Heart left ventricle (tissue), 13 donors: ENCODE measurements at regions not wholly inside any gene's neighbourhood (a gene's known extent, or its start where the extent isn't known, plus 50 kb on each side); places are given as distances from the start of the nearest gene placed in this dataset.

Experiments
- POLR2A ChIP-seq, 2 donors: fragments of 450-650 bp; IDR thresholded peaks; one replicate each; pipeline ENCODE4 v1.6.1; 2017; ENCODE audit warnings: antibody characterized with exemption in 2 of 2, mild to moderate bottlenecking in 2 of 2, moderate library complexity in 2 of 2
- TF ChIP-seq, protein P1 (sequence below), 12 donors: fragments of 200-600 bp; sonication (generic) in 4 of 12; IDR thresholded peaks; one replicate each; pipeline versions ENCODE4 v1.5.0 to v1.8.0; 2018 to 2022; ENCODE audit warnings: antibody characterized with exemption in 12 of 12, mild to moderate bottlenecking in 5 of 12
- donor health status: ischemic (EF 13 %, LVEDD 7.1; RV severe dilation, severe dysfunction).
- donor health status: DM: no; HTN: yes; CAD: no.
- donor health status: DM: no; HTN: no; CAD: no.
- donor health status: ischemic (EF 25% LVEDD 6.9; RV normal size, moderate dysfunction).
- donor health status: ischemic (EF 25% LVEDD 5.7; RV mildly dilated, moderate dysfunction).
- donor health status: ischemic (EF 35%, LVEDD 5.7; RV mildly dilated, moderate dysfunction).
- donor health status: nonischemic (EF 11% LVEDD 7.7; RV severe dilation, severe dysfunction).
- donor health status: DM: yes; HTN: yes; CAD: no.
- donor health status: PGD.
- donor health status: ischemic (EF 29% LVEDD 5.4; RV normal size, mild dysfunction).
- donor health status: nonischemic (EF 23%, LVEDD 6.1; RV moderate dilation, normal function).

DNA sequence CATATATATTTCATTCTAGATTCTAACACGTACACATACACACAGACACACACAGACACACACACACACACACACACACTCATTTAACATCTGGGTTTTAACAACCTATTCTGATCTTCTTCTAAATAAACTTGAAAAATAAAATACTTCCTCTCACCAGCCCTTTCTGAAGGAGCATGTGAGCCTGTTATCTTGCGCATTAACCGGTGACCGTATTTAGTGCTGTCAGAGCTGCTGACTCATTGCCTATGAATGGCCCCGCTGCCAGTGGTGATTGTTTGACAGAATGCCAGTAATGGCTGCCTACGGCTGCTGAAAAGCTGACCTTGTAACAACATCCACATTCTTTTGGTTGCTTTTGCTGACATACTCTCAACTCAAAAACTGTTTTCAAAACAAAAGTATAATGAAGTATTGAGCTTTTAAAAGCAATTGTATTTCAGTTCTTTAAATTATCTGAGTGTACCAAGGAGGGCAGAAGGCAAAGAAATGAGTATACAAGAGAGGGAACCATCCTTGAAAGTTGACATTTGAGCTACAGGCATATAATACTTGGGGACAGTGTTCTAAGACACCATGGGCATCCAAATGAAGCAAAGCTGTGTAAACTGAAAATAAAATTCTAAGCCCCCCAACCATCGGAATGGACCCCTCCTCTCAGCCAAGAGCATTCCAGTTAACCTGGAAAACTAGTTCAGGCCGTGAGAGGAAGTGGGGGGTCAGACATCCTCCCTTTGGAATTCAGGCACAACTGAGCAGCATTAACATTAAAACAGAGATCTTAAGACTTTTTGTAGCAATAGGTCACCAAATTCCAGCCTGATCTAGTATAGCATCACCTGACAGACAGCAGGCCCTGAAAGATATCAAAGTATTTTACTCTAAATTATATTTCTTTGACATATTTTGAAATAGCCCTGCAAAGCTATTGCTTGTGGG is 50.2 kb upstream of the DTNA start:
- TF ChIP-seq, protein P1, sequence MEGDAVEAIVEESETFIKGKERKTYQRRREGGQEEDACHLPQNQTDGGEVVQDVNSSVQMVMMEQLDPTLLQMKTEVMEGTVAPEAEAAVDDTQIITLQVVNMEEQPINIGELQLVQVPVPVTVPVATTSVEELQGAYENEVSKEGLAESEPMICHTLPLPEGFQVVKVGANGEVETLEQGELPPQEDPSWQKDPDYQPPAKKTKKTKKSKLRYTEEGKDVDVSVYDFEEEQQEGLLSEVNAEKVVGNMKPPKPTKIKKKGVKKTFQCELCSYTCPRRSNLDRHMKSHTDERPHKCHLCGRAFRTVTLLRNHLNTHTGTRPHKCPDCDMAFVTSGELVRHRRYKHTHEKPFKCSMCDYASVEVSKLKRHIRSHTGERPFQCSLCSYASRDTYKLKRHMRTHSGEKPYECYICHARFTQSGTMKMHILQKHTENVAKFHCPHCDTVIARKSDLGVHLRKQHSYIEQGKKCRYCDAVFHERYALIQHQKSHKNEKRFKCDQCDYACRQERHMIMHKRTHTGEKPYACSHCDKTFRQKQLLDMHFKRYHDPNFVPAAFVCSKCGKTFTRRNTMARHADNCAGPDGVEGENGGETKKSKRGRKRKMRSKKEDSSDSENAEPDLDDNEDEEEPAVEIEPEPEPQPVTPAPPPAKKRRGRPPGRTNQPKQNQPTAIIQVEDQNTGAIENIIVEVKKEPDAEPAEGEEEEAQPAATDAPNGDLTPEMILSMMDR (IDR thresholded peaks at IDR 0.05) = no peak
- no peak for TF ChIP-seq POLR2A (IDR thresholded peaks at IDR 0.05)
